ENCODE measurements at regions not wholly inside any gene's neighbourhood (a gene's known extent, or its start where the extent isn't known, plus 50 kb on each side); places are given as distances from the start of the nearest gene placed in this dataset.

DNA sequence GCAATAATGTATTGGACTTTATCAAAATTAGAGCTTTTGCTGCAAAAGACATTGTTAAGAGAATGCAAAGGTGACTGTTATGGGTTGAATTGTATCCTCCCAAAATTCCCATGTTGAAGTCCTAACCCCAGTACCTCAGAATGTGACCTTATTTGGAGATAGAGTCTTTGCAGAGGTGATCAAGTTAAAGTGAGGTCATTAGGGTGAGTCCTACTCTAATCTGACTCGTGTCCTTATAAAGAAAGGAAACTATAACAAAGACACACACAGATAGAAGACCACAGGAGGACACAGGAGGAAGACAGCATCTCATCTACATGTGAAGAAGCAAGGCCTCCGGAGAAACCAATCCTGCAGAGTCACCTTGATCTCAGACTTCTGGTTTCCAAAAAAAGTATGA is 1011.2 kb downstream of the TBC1D22A start:
- no peak for TF ChIP-seq POLR2A (IDR thresholded peaks at IDR 0.05)
- TF ChIP-seq, protein P1, sequence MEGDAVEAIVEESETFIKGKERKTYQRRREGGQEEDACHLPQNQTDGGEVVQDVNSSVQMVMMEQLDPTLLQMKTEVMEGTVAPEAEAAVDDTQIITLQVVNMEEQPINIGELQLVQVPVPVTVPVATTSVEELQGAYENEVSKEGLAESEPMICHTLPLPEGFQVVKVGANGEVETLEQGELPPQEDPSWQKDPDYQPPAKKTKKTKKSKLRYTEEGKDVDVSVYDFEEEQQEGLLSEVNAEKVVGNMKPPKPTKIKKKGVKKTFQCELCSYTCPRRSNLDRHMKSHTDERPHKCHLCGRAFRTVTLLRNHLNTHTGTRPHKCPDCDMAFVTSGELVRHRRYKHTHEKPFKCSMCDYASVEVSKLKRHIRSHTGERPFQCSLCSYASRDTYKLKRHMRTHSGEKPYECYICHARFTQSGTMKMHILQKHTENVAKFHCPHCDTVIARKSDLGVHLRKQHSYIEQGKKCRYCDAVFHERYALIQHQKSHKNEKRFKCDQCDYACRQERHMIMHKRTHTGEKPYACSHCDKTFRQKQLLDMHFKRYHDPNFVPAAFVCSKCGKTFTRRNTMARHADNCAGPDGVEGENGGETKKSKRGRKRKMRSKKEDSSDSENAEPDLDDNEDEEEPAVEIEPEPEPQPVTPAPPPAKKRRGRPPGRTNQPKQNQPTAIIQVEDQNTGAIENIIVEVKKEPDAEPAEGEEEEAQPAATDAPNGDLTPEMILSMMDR (IDR thresholded peaks at IDR 0.05): no peak
